Neural progenitor cell (in vitro differentiated cells): ENCODE measurements at regions not wholly inside any gene's neighbourhood (a gene's known extent, or its start where the extent isn't known, plus 50 kb on each side); places are given as distances from the start of the nearest gene placed in this dataset.

Source experiments
- DNase-seq: peaks from one replicate; pipeline ENCODE4 v3.0.0-alpha.2; 2016; ENCODE audit warnings: low spot score
- H2AFZ ChIP-seq: fragments of 200-600 bp; sonication (generic); replicated peaks from 2 replicates; pipeline ENCODE4 v1.6.1; 2016; ENCODE audit warnings: antibody characterized with exemption
- H3F3A ChIP-seq: fragments of 200-600 bp; sonication (generic); 2 replicates; pipeline ENCODE4 v1.6.1; 2016; ENCODE audit warnings: antibody characterized with exemption, low read depth
- H3K27ac ChIP-seq: fragments of 200-600 bp; sonication (generic); 2 replicates; pipeline ENCODE4 v1.5.1; 2016; ENCODE audit warnings: mild to moderate bottlenecking
- H3K27me3 ChIP-seq: fragments of 200-600 bp; sonication (generic); 2 replicates; pipeline ENCODE4 v1.6.1; 2016; ENCODE audit warnings: mild to moderate bottlenecking, moderate library complexity
- H3K36me3 ChIP-seq: fragments of 200-600 bp; sonication (generic); 2 replicates; pipeline ENCODE4 v1.5.1; 2016
- H3K4me1 ChIP-seq: fragments of 200-600 bp; sonication (generic); 2 replicates; pipeline ENCODE4 v1.6.1; 2016; ENCODE audit warnings: mixed run types
- H3K4me2 ChIP-seq: fragments of 200-600 bp; sonication (generic); 2 replicates; pipeline ENCODE4 v1.6.1; 2016
- H3K4me3 ChIP-seq: fragments of 200-600 bp; sonication (generic); 2 replicates; pipeline ENCODE4 v1.5.1; 2016
- H3K79me2 ChIP-seq: fragments of 200-600 bp; sonication (generic); 2 replicates; pipeline ENCODE4 v1.6.1; 2016; ENCODE audit warnings: low read depth
- H3K9ac ChIP-seq: fragments of 200-600 bp; sonication (generic); 2 replicates; pipeline ENCODE4 v1.6.1; 2016
- H3K9me3 ChIP-seq: fragments of 200-600 bp; sonication (generic); 2 replicates; pipeline ENCODE4 v1.5.1; 2016; ENCODE audit warnings: low read depth
- H4K20me1 ChIP-seq: fragments of 200-600 bp; sonication (generic); 2 replicates; pipeline ENCODE4 v1.6.1; 2016; ENCODE audit warnings: low read depth
- H3K27ac Mint-ChIP-seq: 3 replicates; pipeline ENCODE4 v1.8.0; 2021; ENCODE audit warnings: mixed read lengths
- H3K27me3 Mint-ChIP-seq: 2 replicates; pipeline ENCODE4 v1.8.0; 2022; ENCODE audit warnings: low read depth, mild to moderate bottlenecking, inconsistent platforms, moderate library complexity, mixed read lengths; ENCODE audit not compliant: insufficient read depth
- H3K36me3 Mint-ChIP-seq: 3 replicates; pipeline ENCODE4 v1.8.0; 2021; ENCODE audit warnings: mixed read lengths
- H3K4me1 Mint-ChIP-seq: 3 replicates; pipeline ENCODE4 v1.8.0; 2021; ENCODE audit warnings: mixed read lengths
- H3K4me3 Mint-ChIP-seq: 3 replicates; pipeline ENCODE4 v1.8.0; 2021; ENCODE audit warnings: mild to moderate bottlenecking, moderate library complexity, mixed read lengths
- H3K9me3 Mint-ChIP-seq: 3 replicates; pipeline ENCODE4 v1.8.0; 2020; ENCODE audit warnings: mixed read lengths
- EZH2 ChIP-seq: fragments of 200-600 bp; sonication (generic); IDR thresholded peaks from 2 replicates; pipeline ENCODE4 v1.6.1; 2017; ENCODE audit warnings: antibody characterized with exemption, mild to moderate bottlenecking, moderate library complexity
- EZH2phosphoT487 ChIP-seq: fragments of 200-600 bp; sonication (generic); IDR thresholded peaks from 2 replicates; pipeline ENCODE4 v1.6.1; 2017; ENCODE audit warnings: antibody characterized with exemption
- TF ChIP-seq, protein P1 (sequence below): fragments of 200-600 bp; sonication (generic); IDR thresholded peaks from 2 replicates; pipeline ENCODE4 v1.5.1; 2017; ENCODE audit warnings: antibody characterized with exemption, mild to moderate bottlenecking

GRCh38 chr10:83734278-83734677, 405.0 kb upstream of the GHITM start:
- Mint-ChIP-seq H3K27me3 (no peaks in the 10 kb centered on the region), H3K4me3 (no peak overlapping the region), H3K36me3 (no peaks in the 10 kb centered on the region), H3K27ac (no peak overlapping the region), H3K4me1 (no peaks in the 10 kb centered on the region), H3K9me3 (peaks cover 9% of the 10 kb centered on the region)
- Histone ChIP-seq H3K36me3 (no peaks in the 10 kb centered on the region), H3K27ac (no peak overlapping the region), H3K9me3 (peaks cover 7% of the 10 kb centered on the region), H3K4me3 (no peak overlapping the region), H3K4me2 (no peak overlapping the region), H3K79me2 (no peaks in the 10 kb centered on the region), H3K4me1 (no peaks in the 10 kb centered on the region), H4K20me1 (no peaks in the 10 kb centered on the region), H3K27me3 (no peaks in the 10 kb centered on the region), H3F3A (no peaks in the 10 kb centered on the region), H3K9ac (no peak overlapping the region), H2AFZ (no peak overlapping the region)
- DNase-seq, result no peak
- TF ChIP-seq EZH2phosphoT487 (no peak), EZH2 (no peak)
- TF ChIP-seq, protein P1, sequence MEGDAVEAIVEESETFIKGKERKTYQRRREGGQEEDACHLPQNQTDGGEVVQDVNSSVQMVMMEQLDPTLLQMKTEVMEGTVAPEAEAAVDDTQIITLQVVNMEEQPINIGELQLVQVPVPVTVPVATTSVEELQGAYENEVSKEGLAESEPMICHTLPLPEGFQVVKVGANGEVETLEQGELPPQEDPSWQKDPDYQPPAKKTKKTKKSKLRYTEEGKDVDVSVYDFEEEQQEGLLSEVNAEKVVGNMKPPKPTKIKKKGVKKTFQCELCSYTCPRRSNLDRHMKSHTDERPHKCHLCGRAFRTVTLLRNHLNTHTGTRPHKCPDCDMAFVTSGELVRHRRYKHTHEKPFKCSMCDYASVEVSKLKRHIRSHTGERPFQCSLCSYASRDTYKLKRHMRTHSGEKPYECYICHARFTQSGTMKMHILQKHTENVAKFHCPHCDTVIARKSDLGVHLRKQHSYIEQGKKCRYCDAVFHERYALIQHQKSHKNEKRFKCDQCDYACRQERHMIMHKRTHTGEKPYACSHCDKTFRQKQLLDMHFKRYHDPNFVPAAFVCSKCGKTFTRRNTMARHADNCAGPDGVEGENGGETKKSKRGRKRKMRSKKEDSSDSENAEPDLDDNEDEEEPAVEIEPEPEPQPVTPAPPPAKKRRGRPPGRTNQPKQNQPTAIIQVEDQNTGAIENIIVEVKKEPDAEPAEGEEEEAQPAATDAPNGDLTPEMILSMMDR, result no peak

DNA sequence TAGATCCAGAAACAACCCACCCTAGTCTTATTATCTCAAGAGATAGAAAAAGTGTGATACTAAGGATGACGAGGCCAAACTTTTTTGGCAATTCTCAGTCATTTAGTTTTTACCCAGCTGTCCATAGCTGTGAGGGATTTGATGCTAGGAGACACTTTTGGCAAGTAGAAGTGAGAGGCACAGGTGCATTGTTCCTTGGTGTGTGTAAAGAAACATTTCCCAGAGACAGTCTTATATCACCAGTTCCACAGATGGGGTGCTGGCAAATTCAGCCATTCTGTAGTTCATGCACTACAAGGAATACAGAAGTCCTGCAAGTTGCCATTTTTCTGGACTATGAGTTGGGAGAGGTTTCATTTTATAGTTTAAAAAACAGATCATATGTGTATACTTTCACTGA, 403.3 kb upstream of the GHITM start:
- Histone ChIP-seq H3K9ac (no peak overlapping the region), H3K9me3 (peaks cover 7% of the 10 kb centered on the region), H3K4me1 (no peaks in the 10 kb centered on the region), H3K27me3 (no peaks in the 10 kb centered on the region), H3K27ac (no peak overlapping the region), H2AFZ (no peak overlapping the region), H3K4me2 (no peak overlapping the region), H3F3A (no peaks in the 10 kb centered on the region), H3K79me2 (no peaks in the 10 kb centered on the region), H4K20me1 (no peaks in the 10 kb centered on the region), H3K4me3 (no peak overlapping the region), H3K36me3 (no peaks in the 10 kb centered on the region)
- TF ChIP-seq EZH2 (no peak), EZH2phosphoT487 (no peak)
- TF ChIP-seq, protein P1, result no peak
- Mint-ChIP-seq H3K27ac (no peak overlapping the region), H3K27me3 (no peaks in the 10 kb centered on the region), H3K4me1 (no peaks in the 10 kb centered on the region), H3K4me3 (no peak overlapping the region), H3K36me3 (no peaks in the 10 kb centered on the region), H3K9me3 (peaks cover 13% of the 10 kb centered on the region)
- no peak for DNase-seq

DNA sequence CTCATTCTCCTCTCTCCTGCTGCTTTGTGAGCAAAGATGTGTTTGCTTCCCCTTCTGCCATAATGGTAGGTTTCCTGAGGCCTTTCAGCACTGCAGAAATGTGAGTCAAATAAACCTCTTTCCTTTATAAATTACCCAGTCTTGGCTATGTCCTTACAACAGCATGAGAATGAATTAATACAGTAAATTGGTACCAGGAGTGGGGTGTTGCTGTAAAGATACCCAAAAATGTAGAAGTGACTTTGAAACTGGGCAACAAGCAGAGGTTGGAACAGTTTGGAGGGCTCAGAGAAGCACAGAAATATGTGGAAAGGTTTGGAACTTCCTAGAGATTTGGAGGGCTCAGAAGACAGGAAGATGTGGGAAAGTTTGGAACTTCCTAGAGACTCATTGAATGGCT, 388.7 kb upstream of the GHITM start:
- Histone ChIP-seq H2AFZ (no peak overlapping the region), H3K4me1 (no peaks in the 10 kb centered on the region), H4K20me1 (no peaks in the 10 kb centered on the region), H3K79me2 (no peaks in the 10 kb centered on the region), H3K4me2 (no peak overlapping the region), H3K27me3 (no peaks in the 10 kb centered on the region), H3K4me3 (no peak overlapping the region), H3K27ac (no peak overlapping the region), H3K9me3 (peaks cover 7% of the 10 kb centered on the region), H3F3A (no peaks in the 10 kb centered on the region), H3K9ac (no peak overlapping the region), H3K36me3 (no peaks in the 10 kb centered on the region)
- peaks cover 46% of the 10 kb centered on the region for H3K9me3 Mint-ChIP-seq
- H3K4me1 Mint-ChIP-seq, result no peaks in the 10 kb centered on the region
- H3K36me3 Mint-ChIP-seq, result no peaks in the 10 kb centered on the region
- TF ChIP-seq EZH2phosphoT487 (no peak), EZH2 (no peak)
- TF ChIP-seq, protein P1, result no peak
- H3K27me3 Mint-ChIP-seq, result peaks cover 6% of the 10 kb centered on the region
- no peak for DNase-seq
- no peak overlapping the region for H3K27ac Mint-ChIP-seq
- H3K4me3 Mint-ChIP-seq, result no peak overlapping the region

DNA sequence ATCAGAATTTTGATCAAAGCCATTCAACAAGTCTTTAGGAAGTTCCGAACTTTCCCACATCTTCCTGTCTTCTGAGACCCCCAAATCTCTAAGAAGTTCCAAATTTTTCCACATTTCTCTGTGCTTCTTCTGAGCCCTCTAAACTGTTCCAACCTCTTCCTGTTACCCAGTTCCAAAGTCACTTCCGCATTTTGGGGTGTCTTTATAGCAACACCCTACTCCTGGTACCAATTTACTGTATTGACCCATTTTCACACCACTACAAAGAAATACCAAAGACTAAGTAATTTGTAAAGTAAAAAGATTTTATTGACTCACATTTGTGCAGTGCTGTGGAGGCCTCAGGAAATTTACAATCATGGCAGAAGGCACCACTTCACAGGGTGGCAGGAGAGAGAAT, 385.8 kb upstream of the GHITM start:
- H3K36me3 Mint-ChIP-seq, result no peaks in the 10 kb centered on the region
- Histone ChIP-seq H3K27ac (no peak overlapping the region), H4K20me1 (no peaks in the 10 kb centered on the region), H3K27me3 (peaks cover 10% of the 10 kb centered on the region), H2AFZ (no peak overlapping the region), H3K79me2 (no peaks in the 10 kb centered on the region), H3K4me3 (no peak overlapping the region), H3K36me3 (no peaks in the 10 kb centered on the region), H3F3A (no peaks in the 10 kb centered on the region), H3K9ac (no peak overlapping the region), H3K9me3 (peaks cover 7% of the 10 kb centered on the region), H3K4me1 (no peaks in the 10 kb centered on the region), H3K4me2 (no peak overlapping the region)
- TF ChIP-seq, protein P1, result no peak
- no peak for TF ChIP-seq EZH2phosphoT487
- no peak for TF ChIP-seq EZH2
- H3K27me3 Mint-ChIP-seq, result peaks cover 6% of the 10 kb centered on the region
- no peaks in the 10 kb centered on the region for H3K4me1 Mint-ChIP-seq
- DNase-seq, result no peak
- H3K27ac Mint-ChIP-seq, result no peak overlapping the region
- H3K4me3 Mint-ChIP-seq, result no peak overlapping the region
- peaks cover 48% of the 10 kb centered on the region for H3K9me3 Mint-ChIP-seq
